BE2C (cell line): ENCODE measurements at regions not wholly inside any gene's neighbourhood (a gene's known extent, or its start where the extent isn't known, plus 50 kb on each side); places are given as distances from the start of the nearest gene placed in this dataset.

ENCODE experiments used
- DNase-seq: peaks from one replicate; pipeline ENCODE4 v3.0.0-alpha.2; 2020
- H3K27me3 ChIP-seq: fragments of 250-450 bp; sonication (Bioruptor Pico); 2 replicates; pipeline ENCODE4 v1.5.1; 2020; ENCODE audit warnings: mild to moderate bottlenecking
- H3K36me3 ChIP-seq: fragments of 250-450 bp; sonication (Bioruptor Pico); 2 replicates; pipeline ENCODE4 v1.5.1; 2020; ENCODE audit warnings: mild to moderate bottlenecking
- H3K4me1 ChIP-seq: fragments of 250-450 bp; sonication (Bioruptor Pico); 2 replicates; pipeline ENCODE4 v1.5.1; 2020
- H3K4me3 ChIP-seq: 2 replicates; pipeline ENCODE4 v1.5.1; 2011; ENCODE audit warnings: low read depth, low read length
- H3K9me3 ChIP-seq: fragments of 250-450 bp; sonication (Bioruptor Pico); 2 replicates; pipeline ENCODE4 v1.5.1; 2020
- CTCF ChIP-seq: IDR thresholded peaks from 2 replicates; pipeline ENCODE4 v1.5.1; 2012; ENCODE audit warnings: mild to moderate bottlenecking, low read depth, low read length

GRCh38 chr20:23289249-23289648, 61.3 kb upstream of the NXT1 start:
- H3K9me3 ChIP-seq = no peaks in the 10 kb centered on the region
- H3K27me3 ChIP-seq = no peaks in the 10 kb centered on the region
- H3K4me3 ChIP-seq = no peak overlapping the region
- no peak for DNase-seq
- no peaks in the 10 kb centered on the region for H3K4me1 ChIP-seq
- no peaks in the 10 kb centered on the region for H3K36me3 ChIP-seq
- no peak for TF ChIP-seq CTCF

- no peak for TF ChIP-seq CTCF
- Histone ChIP-seq H3K4me1 (no peaks in the 10 kb centered on the region), H3K4me3 (no peak overlapping the region), H3K9me3 (no peaks in the 10 kb centered on the region), H3K27me3 (no peaks in the 10 kb centered on the region), H3K36me3 (no peaks in the 10 kb centered on the region)
- DNase-seq = no peak
These were observed 63.0 kb upstream of the NXT1 start for GRCh38 chr20:23287354-23288190.

- H3K4me3 ChIP-seq = no peak overlapping the region
- H3K4me1 ChIP-seq = no peaks in the 10 kb centered on the region
- DNase-seq = no peak
- no peaks in the 10 kb centered on the region for H3K27me3 ChIP-seq
- no peaks in the 10 kb centered on the region for H3K9me3 ChIP-seq
- no peak for TF ChIP-seq CTCF
- H3K36me3 ChIP-seq = no peaks in the 10 kb centered on the region
These were observed 64.2 kb upstream of the NXT1 start for GRCh38 chr20:23286346-23286745.

GRCh38 chr20:23285536-23285935, 65.1 kb upstream of the NXT1 start:
- H3K27me3 ChIP-seq = no peaks in the 10 kb centered on the region
- no peaks in the 10 kb centered on the region for H3K36me3 ChIP-seq
- TF ChIP-seq CTCF = no peak
- DNase-seq = no peak
- no peaks in the 10 kb centered on the region for H3K9me3 ChIP-seq
- H3K4me1 ChIP-seq = no peaks in the 10 kb centered on the region
- no peak overlapping the region for H3K4me3 ChIP-seq

- no peak for DNase-seq
- Histone ChIP-seq H3K4me3 (no peak overlapping the region), H3K36me3 (no peaks in the 10 kb centered on the region), H3K27me3 (no peaks in the 10 kb centered on the region), H3K9me3 (no peaks in the 10 kb centered on the region), H3K4me1 (no peaks in the 10 kb centered on the region)
- no peak for TF ChIP-seq CTCF
These were observed 66.6 kb upstream of the NXT1 start for GRCh38 chr20:23284009-23284408.

- H3K4me1 ChIP-seq = no peaks in the 10 kb centered on the region
- no peaks in the 10 kb centered on the region for H3K27me3 ChIP-seq
- no peak overlapping the region for H3K4me3 ChIP-seq
- H3K9me3 ChIP-seq = no peaks in the 10 kb centered on the region
- no peaks in the 10 kb centered on the region for H3K36me3 ChIP-seq
- no peak for TF ChIP-seq CTCF
- no peak for DNase-seq
These were observed 67.3 kb upstream of the NXT1 start for GRCh38 chr20:23283096-23283850.
